CD4-positive, alpha-beta T cell treated with Interleukin-10 for 1 hour (primary cell): ENCODE measurements at regions not wholly inside any gene's neighbourhood (a gene's known extent, or its start where the extent isn't known, plus 50 kb on each side); places are given as distances from the start of the nearest gene placed in this dataset.

ENCODE experiments used
- DNase-seq: peaks from one replicate; pipeline ENCODE4 v3.0.0-alpha.2; 2020

GRCh38 chr2:120884472-120885290, 149.0 kb downstream of the GLI2 start:
- DNase-seq: no peak

GRCh38 chr2:120885321-120885720, 149.7 kb downstream of the GLI2 start:
- DNase-seq: no peak

- no peak for DNase-seq
These were observed 150.1 kb downstream of the GLI2 start for GRCh38 chr2:120885749-120886148.

- no peak for DNase-seq
These were observed 151.1 kb downstream of the GLI2 start for GRCh38 chr2:120886534-120887319.

- no peak for DNase-seq
These were observed 151.6 kb downstream of the GLI2 start for GRCh38 chr2:120887320-120887697.

- DNase-seq: no peak
These were observed 152.1 kb downstream of the GLI2 start for GRCh38 chr2:120887741-120888231.

- no peak for DNase-seq
These were observed 153.2 kb downstream of the GLI2 start for GRCh38 chr2:120888851-120889250.

GRCh38 chr2:120889936-120890335, 154.3 kb downstream of the GLI2 start:
- DNase-seq: no peak

GRCh38 chr2:120890566-120891360, 155.1 kb downstream of the GLI2 start:
- DNase-seq: no peak

GRCh38 chr2:120892271-120892966, 156.8 kb downstream of the GLI2 start:
- DNase-seq: no peak

- no peak for DNase-seq
These were observed 157.4 kb downstream of the GLI2 start for GRCh38 chr2:120892967-120893667.

- no peak for DNase-seq
These were observed 158.3 kb downstream of the GLI2 start for GRCh38 chr2:120893811-120894584.

GRCh38 chr2:120894966-120895365, 159.3 kb downstream of the GLI2 start:
- DNase-seq: no peak

- DNase-seq: no peak
These were observed 160.5 kb downstream of the GLI2 start for GRCh38 chr2:120896126-120896525.

- DNase-seq: no peak
These were observed 161.2 kb downstream of the GLI2 start for GRCh38 chr2:120896901-120897300.

GRCh38 chr2:120897399-120897798, 161.7 kb downstream of the GLI2 start:
- DNase-seq: no peak

- DNase-seq: no peak
These were observed 162.8 kb downstream of the GLI2 start for GRCh38 chr2:120898496-120898895.

GRCh38 chr2:120898961-120899750, 163.5 kb downstream of the GLI2 start:
- no peak for DNase-seq

- DNase-seq: no peak
These were observed 164.1 kb downstream of the GLI2 start for GRCh38 chr2:120899771-120900170.

- DNase-seq: no peak
These were observed 165.5 kb downstream of the GLI2 start for GRCh38 chr2:120901201-120901600.
